Testis (tissue), 2 donors: ENCODE measurements at regions not wholly inside any gene's neighbourhood (a gene's known extent, or its start where the extent isn't known, plus 50 kb on each side); places are given as distances from the start of the nearest gene placed in this dataset.

Experiments
- DNase-seq: peaks from one replicate; pipeline ENCODE4 v3.0.0-alpha.2; 2019
- H3K27ac ChIP-seq, 2 donors: fragments of 200-600 bp; sonication (generic); one replicate each; pipeline ENCODE4 v1.5.1; 2019
- H3K27me3 ChIP-seq: fragments of 200-600 bp; sonication (generic); one replicate; pipeline ENCODE4 v1.5.1; 2019
- H3K36me3 ChIP-seq: fragments of 200-600 bp; sonication (generic); one replicate; pipeline ENCODE4 v1.5.1; 2017; ENCODE audit warnings: low read depth; ENCODE audit errors: missing control alignments
- H3K4me1 ChIP-seq: fragments of 200-600 bp; sonication (generic); one replicate; pipeline ENCODE4 v1.5.1; 2019
- H3K4me3 ChIP-seq, 2 donors: fragments of 200-600 bp; sonication (generic); one replicate each; pipeline ENCODE4 v1.5.1; 2017 to 2019
- H3K9me3 ChIP-seq: fragments of 200-600 bp; sonication (generic); one replicate; pipeline ENCODE4 v1.5.1; 2017
- POLR2A ChIP-seq: fragments of 450-650 bp; IDR thresholded peaks from one replicate; pipeline ENCODE4 v1.6.1; 2017; ENCODE audit warnings: antibody characterized with exemption, mild to moderate bottlenecking, moderate library complexity
- WGBS, 2 donors: methylation state at CpG; one replicate each; pipeline ENCODE4 v1.1.5; 2018; 5-methylcytosine and 5-hydroxymethylcytosine counted together
- intact Hi-C: fragments of 100-400 bp; cut with DNase I; formaldehyde crosslinking; loops from one replicate; pipeline ENCODE4 v1.15.1; 2023; ENCODE audit warnings: low total_unique reads
- TF ChIP-seq, protein P1 (sequence below), 3 experiments: fragments of 450-650 bp in 2 of 3; fragments of 200-600 bp in 1 of 3; sonication (generic) in 1 of 3; IDR thresholded peaks; one replicate each; pipeline ENCODE4 v1.5.1; 2016 to 2019; ENCODE audit warnings: antibody characterized with exemption in 3 of 3, mild to moderate bottlenecking in 2 of 3, moderate library complexity in 1 of 3

DNA sequence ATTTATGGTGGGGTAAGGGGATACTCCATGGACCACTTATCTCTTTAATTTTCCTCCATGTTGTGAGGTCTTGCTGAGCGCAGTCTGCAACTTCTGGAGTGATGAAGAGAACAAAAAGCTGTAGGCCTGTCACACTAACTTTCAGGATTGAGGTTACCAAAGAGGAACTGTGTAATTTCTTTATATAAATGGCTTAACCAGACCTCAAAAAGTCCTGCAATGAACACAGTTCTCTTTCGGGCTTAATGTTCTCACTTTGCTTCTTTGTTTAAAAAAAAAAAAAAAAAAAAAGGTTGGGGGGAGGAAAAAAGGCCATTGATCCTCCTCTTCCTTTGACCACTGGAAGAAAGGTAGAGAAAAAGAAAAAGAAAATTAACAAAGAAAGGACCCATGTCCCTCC lies 86.8 kb upstream of the SOX9 start:
- WGBS, 2 donors, result 74 to 91% methylated on average over 2 of the region's 2 CpGs
- H3K4me3 ChIP-seq, result no peak overlapping the region
- no peaks in the 10 kb centered on the region for H3K36me3 ChIP-seq
- no peaks in the 10 kb centered on the region for H3K27me3 ChIP-seq
- no peaks in the 10 kb centered on the region for H3K9me3 ChIP-seq
- DNase-seq, result no peak
- TF ChIP-seq POLR2A, result no peak
- TF ChIP-seq, protein P1, sequence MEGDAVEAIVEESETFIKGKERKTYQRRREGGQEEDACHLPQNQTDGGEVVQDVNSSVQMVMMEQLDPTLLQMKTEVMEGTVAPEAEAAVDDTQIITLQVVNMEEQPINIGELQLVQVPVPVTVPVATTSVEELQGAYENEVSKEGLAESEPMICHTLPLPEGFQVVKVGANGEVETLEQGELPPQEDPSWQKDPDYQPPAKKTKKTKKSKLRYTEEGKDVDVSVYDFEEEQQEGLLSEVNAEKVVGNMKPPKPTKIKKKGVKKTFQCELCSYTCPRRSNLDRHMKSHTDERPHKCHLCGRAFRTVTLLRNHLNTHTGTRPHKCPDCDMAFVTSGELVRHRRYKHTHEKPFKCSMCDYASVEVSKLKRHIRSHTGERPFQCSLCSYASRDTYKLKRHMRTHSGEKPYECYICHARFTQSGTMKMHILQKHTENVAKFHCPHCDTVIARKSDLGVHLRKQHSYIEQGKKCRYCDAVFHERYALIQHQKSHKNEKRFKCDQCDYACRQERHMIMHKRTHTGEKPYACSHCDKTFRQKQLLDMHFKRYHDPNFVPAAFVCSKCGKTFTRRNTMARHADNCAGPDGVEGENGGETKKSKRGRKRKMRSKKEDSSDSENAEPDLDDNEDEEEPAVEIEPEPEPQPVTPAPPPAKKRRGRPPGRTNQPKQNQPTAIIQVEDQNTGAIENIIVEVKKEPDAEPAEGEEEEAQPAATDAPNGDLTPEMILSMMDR (IDR thresholded peaks at IDR 0.05), result no peak
- intact Hi-C loops, result no loop called here
- H3K27ac ChIP-seq, result no peak overlapping the region
- H3K4me1 ChIP-seq, result peaks cover 22% of the 10 kb centered on the region

DNA sequence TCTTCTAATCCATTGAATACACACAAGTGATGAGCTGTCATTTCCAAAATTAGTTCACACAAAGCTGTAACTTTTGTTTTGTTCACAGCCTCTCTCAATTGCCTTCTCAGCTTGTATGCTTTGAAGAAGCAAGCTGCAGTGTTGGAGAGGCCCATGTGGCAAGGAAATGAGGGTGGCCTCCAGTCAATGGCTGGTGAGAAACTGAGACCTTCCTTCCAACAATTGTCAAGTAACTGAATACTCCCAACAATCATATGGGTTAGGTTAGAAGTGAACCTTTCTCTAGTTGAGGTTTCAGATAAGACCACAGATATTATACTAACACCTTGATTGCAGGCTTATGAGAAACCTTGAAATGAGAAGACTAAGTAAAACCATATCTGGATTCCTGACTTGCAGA lies 82.4 kb upstream of the SOX9 start:
- Histone ChIP-seq H3K9me3 (no peaks in the 10 kb centered on the region), H3K36me3 (no peaks in the 10 kb centered on the region), H3K27me3 (no peaks in the 10 kb centered on the region), H3K27ac (peak overlapping the region in 1 of 2 donors; percentile 33), H3K4me3 (no peak overlapping the region), H3K4me1 (peaks cover 27% of the 10 kb centered on the region)
- intact Hi-C loops, result no loop called here
- no peak for DNase-seq
- TF ChIP-seq, protein P1 (IDR thresholded peaks at IDR 0.05), result no peak
- TF ChIP-seq POLR2A, result no peak

DNA sequence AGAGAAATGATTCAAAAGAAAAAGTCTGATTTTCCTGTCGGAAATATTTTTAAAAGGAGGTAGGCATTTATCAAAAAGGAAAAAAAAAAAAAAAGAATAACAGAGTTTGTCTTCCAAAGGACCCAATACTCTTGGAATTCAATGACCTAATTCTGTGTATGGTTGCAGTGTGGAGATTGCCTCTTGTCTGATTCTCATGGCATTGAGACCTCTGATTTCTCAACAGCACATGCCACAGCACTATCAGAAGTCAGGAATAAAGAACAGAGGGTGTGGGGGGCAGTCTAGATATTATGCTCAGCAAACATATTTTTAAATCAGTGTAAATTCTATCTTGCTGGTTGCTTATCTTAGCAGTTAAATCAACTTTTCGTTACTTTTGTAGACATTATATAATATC lies 81.3 kb upstream of the SOX9 start:
- H3K9me3 ChIP-seq, result no peaks in the 10 kb centered on the region
- 41 to 63% methylated on average over 2 of the region's 2 CpGs for WGBS, 2 donors
- no peak overlapping the region for H3K4me3 ChIP-seq
- H3K27me3 ChIP-seq, result no peaks in the 10 kb centered on the region
- H3K4me1 ChIP-seq, result peaks cover 24% of the 10 kb centered on the region
- no peaks in the 10 kb centered on the region for H3K36me3 ChIP-seq
- intact Hi-C loops, result no loop called here
- peak; percentile 67 for DNase-seq
- TF ChIP-seq POLR2A, result no peak
- TF ChIP-seq, protein P1 (IDR thresholded peaks at IDR 0.05), result no peak
- peak overlapping the region; percentile 36 to 51 for H3K27ac ChIP-seq

DNA sequence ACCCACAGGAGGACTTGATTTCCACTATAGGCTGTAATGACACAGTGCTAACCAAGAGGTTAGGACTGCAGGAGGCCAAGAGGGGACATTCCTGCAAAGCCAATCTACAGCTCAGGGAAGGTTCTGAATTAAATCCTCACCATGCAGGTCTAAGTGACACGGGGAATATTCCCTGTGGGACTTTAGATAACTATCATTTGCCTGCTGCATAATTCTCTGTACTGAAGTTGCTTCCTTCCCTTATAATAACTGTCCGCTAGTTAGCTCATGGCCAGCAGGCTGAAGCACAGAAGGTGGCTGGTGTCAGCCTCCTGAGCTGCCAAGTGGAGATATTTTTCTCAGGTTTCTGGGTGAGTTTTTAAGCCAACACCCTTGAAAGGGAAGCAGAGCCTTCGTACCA lies 74.6 kb upstream of the SOX9 start:
- H3K9me3 ChIP-seq, result no peaks in the 10 kb centered on the region
- H3K27ac ChIP-seq, result no peak overlapping the region
- DNase-seq, result no peak
- TF ChIP-seq POLR2A, result no peak
- TF ChIP-seq, protein P1 (IDR thresholded peaks at IDR 0.05), result no peak
- H3K27me3 ChIP-seq, result no peaks in the 10 kb centered on the region
- WGBS, 2 donors, result 85 to 89% methylated on average over 2 to 3 of the region's 3 CpGs
- no peaks in the 10 kb centered on the region for H3K36me3 ChIP-seq
- H3K4me3 ChIP-seq, result no peak overlapping the region
- intact Hi-C loops, result no loop called here
- no peaks in the 10 kb centered on the region for H3K4me1 ChIP-seq
